Activated CD4-positive, CD25-positive, alpha-beta regulatory T cell (primary cell): ENCODE measurements at regions not wholly inside any gene's neighbourhood (a gene's known extent, or its start where the extent isn't known, plus 50 kb on each side); places are given as distances from the start of the nearest gene placed in this dataset.

ENCODE experiments used
- DNase-seq, 4 experiments: peaks; one replicate each; lab custom pipeline; 2025; lab: John Stamatoyannopoulos, UW

GRCh38 chr5:89989776-89990175 is 419.8 kb downstream of the CETN3 start:
- no peak for DNase-seq

GRCh38 chr5:89988998-89989655 is 420.4 kb downstream of the CETN3 start:
- DNase-seq: no peak

- no peak for DNase-seq
Observed at GRCh38 chr5:89988129-89988810, 421.3 kb downstream of the CETN3 start.

- DNase-seq: no peak
Observed at GRCh38 chr5:89983216-89983615, 426.3 kb downstream of the CETN3 start.

- no peak for DNase-seq
Observed at GRCh38 chr5:89981878-89982773, 427.4 kb downstream of the CETN3 start.

GRCh38 chr5:89981021-89981420 is 428.5 kb downstream of the CETN3 start:
- DNase-seq: no peak

GRCh38 chr5:89973516-89973915 is 436.0 kb downstream of the CETN3 start:
- no peak for DNase-seq

GRCh38 chr5:89972901-89973300 is 436.7 kb downstream of the CETN3 start:
- DNase-seq: no peak

- DNase-seq: no peak
Observed at GRCh38 chr5:89968958-89969381, 440.6 kb downstream of the CETN3 start.

- no peak for DNase-seq
Observed at GRCh38 chr5:89967771-89968444, 441.6 kb downstream of the CETN3 start.

GRCh38 chr5:89956838-89957237 is 452.7 kb downstream of the CETN3 start:
- no peak for DNase-seq

GRCh38 chr5:89954916-89955315 is 454.6 kb downstream of the CETN3 start:
- no peak for DNase-seq

- DNase-seq: no peak
Observed at GRCh38 chr5:89951876-89952275, 457.7 kb downstream of the CETN3 start.

- DNase-seq: no peak
Observed at GRCh38 chr5:89950234-89950633, 459.3 kb downstream of the CETN3 start.

GRCh38 chr5:89948977-89949376 is 460.6 kb downstream of the CETN3 start:
- no peak for DNase-seq

GRCh38 chr5:89946916-89947315 is 462.6 kb downstream of the CETN3 start:
- no peak for DNase-seq

- DNase-seq: no peak
Observed at GRCh38 chr5:89946508-89946907, 463.0 kb downstream of the CETN3 start.

GRCh38 chr5:89942171-89942570 is 467.4 kb downstream of the CETN3 start:
- no peak for DNase-seq

GRCh38 chr5:89936576-89936975 is 473.0 kb downstream of the CETN3 start:
- DNase-seq: no peak

GRCh38 chr5:89934069-89934468 is 475.5 kb downstream of the CETN3 start:
- DNase-seq: no peak

GRCh38 chr5:89932771-89933181 is 476.8 kb downstream of the CETN3 start:
- DNase-seq: no peak
